Mammary epithelial cell (primary cell): ENCODE measurements at regions not wholly inside any gene's neighbourhood (a gene's known extent, or its start where the extent isn't known, plus 50 kb on each side); places are given as distances from the start of the nearest gene placed in this dataset.

Source experiments
- CTCF ChIP-seq, 2 donors: IDR thresholded peaks in 1 of 2; conservative IDR thresholded peaks in 1 of 2; 2 replicates each; pipeline ENCODE4 v1.5.1; 2011 to 2012; ENCODE audit warnings: inconsistent platforms in 2 of 2, low read length in 2 of 2, mild to moderate bottlenecking in 2 of 2, control low read depth in 1 of 2, low read depth in 1 of 2; ENCODE audit not compliant: insufficient read depth in 1 of 2; ENCODE audit errors: extremely low read depth in 1 of 2
- EZH2 ChIP-seq: IDR thresholded peaks from 2 replicates; pipeline ENCODE4 v1.6.1; 2012; ENCODE audit warnings: low read length, inconsistent platforms, borderline replicate concordance

- TF ChIP-seq CTCF (conservative IDR thresholded peaks at IDR 0.05 in 1 of 2, IDR thresholded peaks at IDR 0.05 in 1 of 2; ENCODE audit: extremely low read depth in 1 of 2, insufficient read depth in 1 of 2, low read depth in 1 of 2, low read length in 2 of 2) (peak; percentile 81 to 90), EZH2 (no peak)
Observed at GRCh38 chr2:220687231-220687843, 884.8 kb downstream of the EPHA4 start.
